ENCODE measurements at regions not wholly inside any gene's neighbourhood (a gene's known extent, or its start where the extent isn't known, plus 50 kb on each side); places are given as distances from the start of the nearest gene placed in this dataset.

- Mint-ChIP-seq H3K9me3 (ENCODE audit: low read depth) (no peaks in the 10 kb centered on the region), H3K27me3 (peaks cover 15% of the 10 kb centered on the region), H3K4me3 (ENCODE audit: low read depth) (no peak overlapping the region), H3K27ac (no peak overlapping the region), H3K36me3 (ENCODE audit: insufficient read depth) (no peaks in the 10 kb centered on the region), H3K4me1 (ENCODE audit: low read depth) (peaks cover under 1% of the 10 kb centered on the region)
- DNase-seq (ENCODE audit: low spot score, unreplicated experiment): no peak
- no peak for TF ChIP-seq CTCF (IDR thresholded peaks at IDR 0.05; ENCODE audit: unreplicated experiment)
These were observed 288.1 kb upstream of the GPC6 start for GRCh38 chr13:92938486-92939020.

GRCh38 chr13:92941167-92941566 lies 285.4 kb upstream of the GPC6 start:
- TF ChIP-seq CTCF (IDR thresholded peaks at IDR 0.05; ENCODE audit: unreplicated experiment): no peak
- no peaks in the 10 kb centered on the region for H3K36me3 Mint-ChIP-seq (ENCODE audit: insufficient read depth)
- H3K9me3 Mint-ChIP-seq (ENCODE audit: low read depth): no peaks in the 10 kb centered on the region
- no peaks in the 10 kb centered on the region for H3K4me1 Mint-ChIP-seq (ENCODE audit: low read depth)
- no peaks in the 10 kb centered on the region for H3K27me3 Mint-ChIP-seq
- H3K27ac Mint-ChIP-seq: no peak overlapping the region
- no peak overlapping the region for H3K4me3 Mint-ChIP-seq (ENCODE audit: low read depth)
- no peak for DNase-seq (ENCODE audit: low spot score, unreplicated experiment)

GRCh38 chr13:92947770-92948434 lies 278.7 kb upstream of the GPC6 start:
- DNase-seq (ENCODE audit: low spot score, unreplicated experiment): no peak
- H3K9me3 Mint-ChIP-seq (ENCODE audit: low read depth): no peaks in the 10 kb centered on the region
- H3K4me1 Mint-ChIP-seq (ENCODE audit: low read depth): no peaks in the 10 kb centered on the region
- TF ChIP-seq CTCF (IDR thresholded peaks at IDR 0.05; ENCODE audit: unreplicated experiment): no peak
- no peaks in the 10 kb centered on the region for H3K36me3 Mint-ChIP-seq (ENCODE audit: insufficient read depth)
- no peak overlapping the region for H3K27ac Mint-ChIP-seq
- no peak overlapping the region for H3K4me3 Mint-ChIP-seq (ENCODE audit: low read depth)
- H3K27me3 Mint-ChIP-seq: no peaks in the 10 kb centered on the region

- no peak for TF ChIP-seq CTCF (IDR thresholded peaks at IDR 0.05; ENCODE audit: unreplicated experiment)
- no peaks in the 10 kb centered on the region for H3K36me3 Mint-ChIP-seq (ENCODE audit: insufficient read depth)
- H3K4me3 Mint-ChIP-seq (ENCODE audit: low read depth): no peak overlapping the region
- H3K9me3 Mint-ChIP-seq (ENCODE audit: low read depth): no peaks in the 10 kb centered on the region
- no peak overlapping the region for H3K27ac Mint-ChIP-seq
- no peak for DNase-seq (ENCODE audit: low spot score, unreplicated experiment)
- no peaks in the 10 kb centered on the region for H3K27me3 Mint-ChIP-seq
- H3K4me1 Mint-ChIP-seq (ENCODE audit: low read depth): no peaks in the 10 kb centered on the region
These were observed 275.8 kb upstream of the GPC6 start for GRCh38 chr13:92950771-92951170.

- H3K27me3 Mint-ChIP-seq: no peaks in the 10 kb centered on the region
- H3K4me3 Mint-ChIP-seq (ENCODE audit: low read depth): no peak overlapping the region
- H3K27ac Mint-ChIP-seq: no peak overlapping the region
- no peaks in the 10 kb centered on the region for H3K36me3 Mint-ChIP-seq (ENCODE audit: insufficient read depth)
- H3K4me1 Mint-ChIP-seq (ENCODE audit: low read depth): no peaks in the 10 kb centered on the region
- no peak for TF ChIP-seq CTCF (IDR thresholded peaks at IDR 0.05; ENCODE audit: unreplicated experiment)
- DNase-seq (ENCODE audit: low spot score, unreplicated experiment): no peak
- no peaks in the 10 kb centered on the region for H3K9me3 Mint-ChIP-seq (ENCODE audit: low read depth)
These were observed 275.2 kb upstream of the GPC6 start for GRCh38 chr13:92951273-92951890.

All from progenitor cell of endocrine pancreas (in vitro differentiated cells).